Tibial nerve (tissue), 4 donors: ENCODE measurements at regions not wholly inside any gene's neighbourhood (a gene's known extent, or its start where the extent isn't known, plus 50 kb on each side); places are given as distances from the start of the nearest gene placed in this dataset.

Source experiments
- EP300 ChIP-seq, 2 donors: sonication (generic); formaldehyde crosslinking; IDR thresholded peaks; one replicate each; pipeline ENCODE4 v1.6.1; 2017; ENCODE audit warnings: antibody characterized with exemption in 2 of 2, mild to moderate bottlenecking in 1 of 2
- TF ChIP-seq, protein P1 (sequence below), 5 experiments: fragments of 200-600 bp in 3 of 5; fragments of 450-650 bp in 2 of 5; sonication (generic) in 3 of 5; IDR thresholded peaks; one replicate each; pipeline ENCODE4 v1.5.1; 2016 to 2019; ENCODE audit warnings: antibody characterized with exemption in 5 of 5, mild to moderate bottlenecking in 3 of 5, moderate library complexity in 2 of 5

DNA sequence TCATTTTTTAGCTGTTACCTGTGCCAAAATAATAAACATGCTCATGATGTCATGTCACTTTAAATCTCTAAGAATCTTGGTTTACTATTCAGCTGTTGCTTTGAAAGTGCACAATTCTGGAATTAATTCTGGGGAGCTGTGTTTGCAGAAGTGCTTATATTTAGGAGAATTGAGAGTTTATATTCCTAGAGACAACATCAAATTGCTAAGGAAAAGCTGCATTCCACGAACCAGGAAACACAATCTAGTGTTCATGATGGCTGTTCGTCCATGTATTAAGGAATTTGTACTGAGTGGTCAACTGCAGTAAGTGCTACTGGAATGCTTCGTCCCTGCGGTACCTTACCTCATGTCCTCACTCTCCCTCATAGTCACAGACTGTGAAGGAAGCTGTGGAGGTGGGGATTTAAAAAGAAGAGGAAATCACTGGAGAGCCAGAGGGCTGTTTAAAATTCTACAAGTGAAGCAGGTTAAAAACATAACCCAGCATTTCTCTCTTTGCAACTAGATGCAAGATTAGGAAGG lies 161.0 kb downstream of the TRMT11 start:
- TF ChIP-seq, protein P1, sequence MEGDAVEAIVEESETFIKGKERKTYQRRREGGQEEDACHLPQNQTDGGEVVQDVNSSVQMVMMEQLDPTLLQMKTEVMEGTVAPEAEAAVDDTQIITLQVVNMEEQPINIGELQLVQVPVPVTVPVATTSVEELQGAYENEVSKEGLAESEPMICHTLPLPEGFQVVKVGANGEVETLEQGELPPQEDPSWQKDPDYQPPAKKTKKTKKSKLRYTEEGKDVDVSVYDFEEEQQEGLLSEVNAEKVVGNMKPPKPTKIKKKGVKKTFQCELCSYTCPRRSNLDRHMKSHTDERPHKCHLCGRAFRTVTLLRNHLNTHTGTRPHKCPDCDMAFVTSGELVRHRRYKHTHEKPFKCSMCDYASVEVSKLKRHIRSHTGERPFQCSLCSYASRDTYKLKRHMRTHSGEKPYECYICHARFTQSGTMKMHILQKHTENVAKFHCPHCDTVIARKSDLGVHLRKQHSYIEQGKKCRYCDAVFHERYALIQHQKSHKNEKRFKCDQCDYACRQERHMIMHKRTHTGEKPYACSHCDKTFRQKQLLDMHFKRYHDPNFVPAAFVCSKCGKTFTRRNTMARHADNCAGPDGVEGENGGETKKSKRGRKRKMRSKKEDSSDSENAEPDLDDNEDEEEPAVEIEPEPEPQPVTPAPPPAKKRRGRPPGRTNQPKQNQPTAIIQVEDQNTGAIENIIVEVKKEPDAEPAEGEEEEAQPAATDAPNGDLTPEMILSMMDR (IDR thresholded peaks at IDR 0.05) = no peak
- TF ChIP-seq EP300 (IDR thresholded peaks at IDR 0.05) = no peak
